HL-60 (cell line): ENCODE measurements at regions not wholly inside any gene's neighbourhood (a gene's known extent, or its start where the extent isn't known, plus 50 kb on each side); places are given as distances from the start of the nearest gene placed in this dataset.

ENCODE experiments used
- CTCF ChIP-seq: IDR thresholded peaks from one replicate; pipeline ENCODE4 v1.5.1; 2011; ENCODE audit warnings: low read length, control low read depth, inconsistent platforms; ENCODE audit not compliant: insufficient read depth
- GABPA ChIP-seq: IDR thresholded peaks from 2 replicates; pipeline ENCODE4 v1.6.1; 2012; ENCODE audit warnings: low read depth
- POLR2AphosphoS5 ChIP-seq: IDR thresholded peaks from 2 replicates; pipeline ENCODE4 v1.6.1; 2012; ENCODE audit warnings: low read depth
- REST ChIP-seq: IDR thresholded peaks from 2 replicates; pipeline ENCODE4 v1.6.1; 2012; ENCODE audit warnings: low read depth; ENCODE audit not compliant: insufficient replicate concordance

GRCh38 chr10:78455236-78455635 is 421.6 kb downstream of the RPS24 start:
- TF ChIP-seq CTCF (no peak), POLR2AphosphoS5 (no peak), GABPA (no peak), REST (no peak)
